ENCODE measurements at regions not wholly inside any gene's neighbourhood (a gene's known extent, or its start where the extent isn't known, plus 50 kb on each side); places are given as distances from the start of the nearest gene placed in this dataset.
"Not testable (repeated sequence)": the region's sequence is repeated elsewhere in the genome, so short reads cannot be mapped to it uniquely, and the experiment has no call there.

DNA sequence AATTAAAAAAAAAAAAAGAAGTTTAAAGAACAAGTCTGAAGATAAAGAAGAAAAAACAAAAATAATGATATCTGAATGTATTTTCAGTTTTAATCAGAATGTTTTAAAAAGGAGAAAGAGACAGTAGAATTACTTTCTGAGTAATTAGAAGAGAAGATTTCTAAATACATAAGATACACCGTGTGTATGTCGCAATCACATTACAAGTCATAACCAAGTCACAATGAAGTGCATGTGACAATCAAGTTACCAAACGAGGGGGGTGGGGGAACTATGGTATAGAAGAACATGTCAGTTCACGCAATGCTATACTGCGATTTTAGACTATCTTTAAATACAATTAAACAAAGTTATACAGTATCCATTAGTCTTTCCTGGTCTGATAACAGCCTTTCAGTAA lies 1464.1 kb upstream of the FLRT2 start:
- no peak for DNase-seq

DNA sequence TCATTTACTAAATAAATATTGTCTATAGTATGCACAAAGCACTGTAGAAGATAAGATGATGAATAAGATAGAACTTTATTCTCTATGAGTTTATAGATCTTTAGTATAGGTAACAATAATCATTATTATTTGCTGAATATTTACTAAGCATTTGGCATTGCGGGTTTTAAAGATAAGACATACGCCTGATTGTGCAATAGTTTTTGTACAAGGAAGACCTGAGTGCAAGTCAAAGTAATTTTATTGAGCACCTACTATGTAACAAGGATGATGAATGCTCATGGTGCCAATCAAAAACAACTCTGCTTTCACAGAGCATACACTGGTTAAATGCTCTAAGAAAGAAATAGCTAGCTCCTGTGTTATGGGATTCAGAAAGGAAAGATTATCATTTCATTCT lies 1461.7 kb upstream of the FLRT2 start:
- DNase-seq, result no peak

DNA sequence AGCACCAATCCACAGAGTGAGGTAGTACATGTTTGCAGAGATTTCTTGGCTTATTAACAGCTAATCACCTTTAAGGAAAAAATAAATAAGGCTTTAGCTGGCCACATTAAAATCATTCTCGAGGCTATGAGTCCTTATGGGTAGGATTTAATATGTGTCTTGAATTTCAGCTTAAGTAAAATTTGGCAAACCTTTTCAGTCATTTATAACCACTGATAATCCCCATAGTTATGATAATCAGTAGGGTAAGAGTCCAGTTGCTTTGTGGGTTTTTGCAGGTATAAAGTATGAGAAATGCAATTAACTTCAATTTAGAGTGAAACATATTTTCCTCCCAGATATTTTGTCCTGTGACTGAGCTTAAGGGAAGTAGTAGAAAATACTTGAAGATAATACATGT lies 1458.9 kb upstream of the FLRT2 start:
- no peak for DNase-seq

DNA sequence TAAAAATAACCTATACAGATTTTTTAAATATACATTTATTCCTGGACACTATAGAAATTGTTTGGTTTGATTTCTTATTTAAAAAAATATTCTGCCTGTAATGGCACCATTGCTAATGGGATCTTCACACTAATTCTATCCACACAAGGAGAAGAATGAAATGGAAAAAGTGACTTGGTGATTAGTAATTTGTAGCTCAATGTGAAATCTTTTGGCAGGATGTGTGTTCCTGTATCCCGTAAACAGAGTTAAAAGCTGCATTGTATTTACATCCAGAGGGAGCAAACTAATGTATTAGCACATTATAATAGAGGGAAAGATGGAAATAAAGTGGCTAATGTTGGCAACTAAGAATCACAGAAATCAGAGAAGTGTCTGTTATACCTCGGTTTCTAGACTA lies 1455.3 kb upstream of the FLRT2 start:
- DNase-seq, result no peak

DNA sequence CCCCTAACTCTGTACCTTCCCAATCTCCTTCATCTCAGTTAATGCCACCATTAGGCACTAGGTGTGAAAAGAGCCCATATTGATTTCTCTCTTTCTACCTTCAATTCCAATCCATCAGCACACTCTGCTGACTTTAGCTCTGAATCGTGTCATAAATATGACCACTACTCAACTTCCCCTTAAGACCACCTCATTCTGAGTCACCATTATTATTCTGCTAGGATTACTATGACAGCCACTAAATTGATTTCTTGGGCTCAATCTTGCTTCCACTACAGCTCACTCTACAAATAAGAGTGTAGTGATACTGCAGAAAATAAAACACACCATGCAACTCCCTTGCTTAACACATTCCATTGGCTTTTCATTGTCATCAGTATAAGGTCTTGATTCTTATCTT lies 1449.0 kb upstream of the FLRT2 start:
- no peak for DNase-seq

DNA sequence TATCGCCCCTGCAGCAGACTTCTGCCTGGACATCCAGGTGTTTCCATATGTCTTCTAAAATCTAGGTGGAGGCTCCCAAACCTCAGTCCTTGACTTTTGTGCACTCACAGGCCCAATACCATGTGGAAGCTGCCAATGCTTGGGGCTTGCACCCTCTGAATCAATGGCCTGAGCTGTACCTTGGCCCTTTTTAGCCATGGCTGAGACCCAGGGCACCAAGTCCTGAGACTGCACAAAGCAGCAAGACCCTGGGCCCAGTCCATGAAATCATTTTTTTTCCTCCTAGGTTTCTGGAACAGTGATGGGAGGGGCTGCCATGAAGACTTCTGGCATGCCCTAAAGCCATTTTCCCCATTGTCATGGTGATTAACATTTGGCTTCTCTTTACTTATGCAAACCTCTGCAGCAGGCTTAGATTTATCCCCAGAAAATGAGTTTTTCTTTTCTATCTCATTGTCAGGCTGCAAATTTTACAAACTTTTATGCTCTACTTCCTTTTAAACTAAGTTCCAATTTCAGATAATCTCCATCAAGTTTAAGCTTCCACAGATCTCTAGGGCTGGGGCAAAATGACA lies 1445.8 kb upstream of the FLRT2 start:
- no peak for DNase-seq

DNA sequence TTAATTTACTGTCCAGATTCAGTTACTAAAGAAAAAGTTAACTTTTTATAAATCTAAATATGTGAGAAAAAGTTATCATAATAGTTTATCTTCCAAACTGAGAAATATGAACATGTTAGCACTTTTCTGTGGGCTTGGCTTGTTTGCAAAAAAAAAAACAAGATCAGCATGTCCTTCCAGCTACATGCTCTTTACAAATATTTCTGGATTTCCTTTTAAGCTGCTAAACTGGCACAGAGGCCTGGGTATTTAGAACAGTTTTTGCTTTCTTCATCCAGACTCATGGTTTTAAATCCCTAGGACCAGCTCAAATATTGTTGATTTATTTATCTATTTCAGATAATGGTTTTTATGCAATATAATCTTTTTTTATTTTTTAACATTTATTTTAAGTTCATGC lies 1444.5 kb upstream of the FLRT2 start:
- no peak for DNase-seq

DNA sequence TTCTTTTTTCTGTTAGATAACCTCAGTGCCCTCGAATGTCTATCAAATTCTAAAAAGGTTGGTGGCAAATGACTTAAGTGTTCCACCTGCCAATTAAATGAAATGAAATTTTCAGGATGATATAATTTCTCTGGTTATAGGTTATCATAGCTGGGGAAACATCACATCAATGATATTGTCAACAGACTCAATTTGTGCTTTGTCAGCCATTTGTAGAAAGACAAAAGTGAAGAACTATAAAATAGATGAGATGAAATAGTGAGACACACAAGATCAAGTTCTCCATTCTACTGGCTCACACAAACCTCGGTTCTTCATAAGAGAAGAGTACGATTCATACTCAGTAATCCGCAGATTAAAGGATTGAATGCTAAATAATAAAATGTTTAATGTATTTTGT lies 1443.2 kb upstream of the FLRT2 start:
- DNase-seq, result no peak

DNA sequence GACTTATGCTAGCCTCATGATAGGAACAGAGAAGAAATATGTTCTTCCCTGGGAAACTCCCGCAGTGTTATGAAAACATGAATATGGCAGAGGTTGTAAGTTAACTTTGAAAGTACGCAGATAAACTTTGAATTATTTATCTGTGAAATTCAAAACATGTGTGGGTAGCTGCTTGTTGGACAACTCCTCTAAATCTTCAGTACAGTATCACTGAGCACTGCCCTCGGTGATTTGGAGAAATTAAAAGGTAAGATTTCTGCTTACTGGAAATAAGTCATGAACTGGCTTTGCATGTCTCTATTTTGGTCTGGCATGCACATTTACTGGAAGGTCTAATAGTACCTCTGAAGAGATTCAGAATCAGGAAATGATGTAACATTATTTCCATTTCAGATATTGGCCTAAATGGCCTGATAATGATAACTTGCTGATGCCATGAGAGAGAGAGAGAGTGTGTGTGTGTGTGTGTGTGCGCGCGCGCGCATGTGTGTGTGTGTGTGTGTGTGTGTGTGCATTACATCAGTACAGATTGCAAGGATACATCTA lies 1441.9 kb upstream of the FLRT2 start:
- no peak for DNase-seq

DNA sequence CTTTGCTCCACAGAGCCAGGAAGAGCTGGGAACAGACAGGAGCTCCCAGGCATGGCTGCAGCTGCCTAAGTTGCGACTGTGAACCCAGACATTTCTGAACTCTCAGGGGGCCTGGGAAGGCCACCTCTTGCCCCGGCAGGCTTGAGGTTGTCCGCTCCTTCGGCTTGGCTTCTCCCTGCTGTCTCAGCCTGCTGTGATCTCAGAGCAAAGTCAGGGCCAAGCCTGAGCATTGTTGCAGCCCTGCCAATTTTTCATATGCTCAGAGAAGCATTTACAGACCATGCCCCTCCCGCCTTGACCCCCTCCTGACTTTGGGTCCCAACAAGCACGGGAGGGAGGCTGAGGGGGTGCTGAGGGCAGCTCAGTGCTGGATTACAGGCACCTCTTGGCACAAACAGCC lies 1439.1 kb upstream of the FLRT2 start:
- no peak for DNase-seq

DNA sequence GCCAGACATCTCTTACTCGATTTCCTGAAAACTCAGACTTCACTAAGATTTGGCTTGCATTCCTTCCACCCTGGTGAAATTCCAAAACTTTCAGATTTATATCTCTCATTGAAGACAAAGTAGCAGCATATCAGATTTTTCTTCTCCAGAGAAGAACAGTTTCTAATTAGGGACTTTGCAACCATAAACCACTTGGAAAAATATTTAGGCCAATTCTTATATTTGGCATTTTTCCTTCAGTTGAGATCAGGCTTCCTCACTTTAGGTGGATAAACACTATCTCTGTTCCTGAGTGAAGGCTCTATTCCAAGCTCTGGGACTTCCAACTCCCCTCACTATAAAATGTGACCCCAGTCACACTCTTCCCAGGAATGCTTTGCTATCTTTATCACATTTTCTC lies 1434.3 kb upstream of the FLRT2 start:
- no peak for DNase-seq

DNA sequence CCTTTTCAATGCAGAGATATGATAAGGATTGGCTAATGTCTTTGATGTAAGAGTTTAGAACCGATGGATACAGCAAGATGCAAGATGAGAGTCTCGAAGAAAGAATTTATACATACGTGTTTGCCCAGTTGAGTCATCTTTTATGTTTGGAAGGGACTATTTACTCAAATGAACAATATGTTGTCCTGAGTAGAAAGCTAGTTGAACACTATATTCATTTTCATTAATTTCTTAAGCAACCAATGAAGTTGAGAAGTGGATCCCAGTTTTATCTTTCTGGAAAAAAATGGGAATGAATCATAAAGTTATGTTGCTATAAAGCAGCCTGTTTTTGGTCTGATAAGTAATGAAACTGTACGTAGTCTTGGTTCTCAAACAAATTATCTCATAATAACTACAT lies 1431.7 kb upstream of the FLRT2 start:
- DNase-seq, result no peak

DNA sequence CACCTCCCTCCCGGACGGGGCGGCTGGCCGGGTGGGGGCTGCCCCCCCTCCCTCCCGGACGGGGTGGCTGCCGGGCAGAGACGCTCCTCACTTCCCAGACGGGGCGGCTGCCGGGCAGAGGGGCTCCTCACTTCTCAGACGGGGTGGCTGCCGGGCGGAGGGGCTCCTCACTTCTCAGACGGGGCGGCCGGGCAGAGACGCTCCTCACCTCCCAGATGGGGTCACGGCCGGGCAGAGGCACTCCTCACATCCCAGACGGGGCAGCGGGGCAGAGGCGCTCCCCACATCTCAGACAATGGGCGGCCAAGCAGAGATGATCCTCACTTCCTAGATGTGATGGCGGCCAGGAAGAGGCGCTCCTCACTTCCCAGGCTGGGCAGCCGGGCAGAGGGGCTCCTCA lies 1430.4 kb upstream of the FLRT2 start:
- not testable (repeated sequence) for DNase-seq

DNA sequence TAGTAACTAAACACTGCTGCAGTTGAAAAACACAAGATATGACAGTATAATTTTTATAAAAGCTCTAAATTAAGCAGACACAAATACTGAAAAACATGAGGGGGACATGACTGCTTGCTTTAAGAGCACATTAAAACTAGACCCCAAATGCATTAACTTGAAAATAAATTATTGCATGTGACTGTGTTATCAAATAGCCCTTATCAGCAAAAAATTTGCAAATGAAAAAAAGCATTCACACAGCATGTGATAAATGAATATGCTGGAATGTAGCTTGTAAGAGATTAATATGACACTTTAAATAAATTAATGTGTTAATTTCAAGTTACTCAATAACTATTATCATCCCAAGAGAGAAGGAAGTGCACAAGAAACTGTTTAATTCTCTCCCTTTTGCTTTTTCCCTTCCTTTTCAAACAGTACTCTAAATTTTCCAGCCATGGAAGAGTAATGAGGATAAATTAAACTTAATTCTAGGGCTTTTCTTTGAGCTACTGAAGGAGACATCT lies 1422.1 kb upstream of the FLRT2 start:
- DNase-seq, result no peak

DNA sequence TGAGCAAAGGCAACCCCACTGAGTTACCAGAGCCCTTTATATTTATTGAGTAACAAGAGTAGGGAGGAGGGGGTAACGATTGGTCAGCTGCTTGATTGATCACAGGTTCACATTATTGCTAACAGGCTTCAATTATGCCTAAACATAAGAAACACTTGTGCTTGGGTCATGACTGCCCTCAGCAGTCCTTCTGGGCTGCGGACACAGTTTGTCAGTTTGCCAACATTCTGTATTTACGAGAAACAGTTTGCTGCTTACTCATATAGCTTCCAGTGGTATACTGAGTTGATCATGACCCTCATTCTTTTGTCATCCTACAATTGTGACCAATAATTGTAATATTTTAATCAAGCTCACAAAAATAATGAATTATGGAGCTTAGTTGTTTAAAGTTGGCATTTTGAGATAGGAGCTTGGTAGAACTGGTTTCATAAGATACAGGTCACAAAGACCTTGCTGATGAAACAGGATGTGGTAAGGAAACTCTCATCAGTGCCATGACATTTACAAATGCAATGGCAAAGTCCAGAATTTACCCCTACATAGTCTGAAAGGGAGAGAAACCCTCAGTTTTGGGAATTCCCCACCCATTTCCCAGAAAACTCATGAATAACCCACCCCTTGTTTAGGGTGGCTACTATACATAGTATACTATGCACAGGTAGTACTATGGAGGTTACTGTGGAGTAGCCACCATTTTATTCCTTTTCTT lies 1421.0 kb upstream of the FLRT2 start:
- DNase-seq, result no peak

DNA sequence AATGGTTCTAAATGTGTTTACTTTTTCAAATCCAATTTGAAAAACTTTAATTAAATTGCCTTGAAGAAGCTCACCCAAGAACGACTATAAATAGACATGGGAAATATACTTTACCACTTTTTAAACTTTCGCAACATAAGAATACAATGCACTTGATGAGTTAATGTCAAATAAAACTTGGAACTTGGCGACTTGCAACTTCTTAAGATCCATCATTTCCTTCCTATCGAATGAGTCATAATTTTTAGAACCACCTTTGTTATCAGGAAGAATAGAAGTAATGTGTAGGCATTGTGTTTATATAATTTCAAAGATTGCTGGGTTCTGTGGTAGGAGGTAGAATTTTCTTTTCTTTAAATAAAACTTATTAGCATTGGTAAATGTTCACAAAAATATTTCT lies 1417.4 kb upstream of the FLRT2 start:
- DNase-seq, result no peak

DNA sequence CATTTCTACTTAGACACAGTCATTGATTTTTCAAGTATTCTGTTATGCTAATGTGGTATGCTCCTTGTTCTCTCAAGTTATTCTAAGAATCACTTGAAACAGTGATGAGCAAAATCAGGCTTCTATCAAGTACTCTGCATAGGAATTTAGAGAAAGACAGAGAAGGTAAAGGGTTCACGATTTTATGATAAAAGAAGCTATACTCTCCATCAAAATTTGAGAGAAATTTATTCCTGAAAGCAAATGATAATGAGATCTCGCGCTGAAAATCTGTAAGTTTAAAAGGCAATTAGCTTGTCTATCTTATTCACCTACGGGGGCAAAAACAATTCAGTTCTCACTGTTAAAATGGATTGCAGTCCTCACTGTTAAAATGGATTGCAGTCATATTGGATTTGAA lies 1404.3 kb upstream of the FLRT2 start:
- no peak for DNase-seq

DNA sequence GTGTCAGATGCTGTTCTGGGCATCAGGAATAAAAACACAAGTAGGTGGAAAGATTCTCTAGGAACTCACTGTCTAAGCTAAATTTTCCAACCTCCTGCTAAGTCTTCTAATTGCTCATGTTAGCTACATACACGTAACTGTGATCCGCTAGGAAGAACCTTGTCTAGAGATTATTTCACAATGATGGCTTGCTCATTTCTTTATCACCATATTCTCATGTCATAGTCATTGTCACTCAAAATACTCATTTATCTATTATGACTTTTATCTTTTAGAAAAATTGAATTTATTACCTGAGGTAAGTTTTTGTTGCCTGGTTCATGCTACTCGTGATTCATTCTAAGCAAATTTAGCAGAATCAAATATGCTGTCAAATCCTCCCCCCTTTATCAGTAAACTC lies 1402.4 kb upstream of the FLRT2 start:
- no peak for DNase-seq

DNA sequence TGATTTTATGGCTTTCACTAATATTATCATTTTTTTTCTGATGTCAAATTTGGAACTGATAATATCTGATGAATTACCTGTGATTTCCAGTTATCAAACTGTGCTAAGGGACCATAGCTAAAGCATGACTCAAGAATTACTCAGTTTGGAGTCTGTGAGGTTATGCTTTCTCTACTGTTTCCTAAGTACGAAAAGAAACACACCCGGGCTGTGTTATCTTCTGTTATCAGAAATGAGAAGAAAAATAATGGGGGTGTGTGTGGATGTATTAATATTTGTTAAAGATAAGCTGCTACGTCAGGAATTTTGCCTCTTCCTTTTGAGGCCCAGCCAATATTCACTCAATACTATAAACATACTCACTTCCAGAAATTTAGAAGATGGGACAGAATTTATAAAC lies 1401.9 kb upstream of the FLRT2 start:
- DNase-seq, result no peak

DNA sequence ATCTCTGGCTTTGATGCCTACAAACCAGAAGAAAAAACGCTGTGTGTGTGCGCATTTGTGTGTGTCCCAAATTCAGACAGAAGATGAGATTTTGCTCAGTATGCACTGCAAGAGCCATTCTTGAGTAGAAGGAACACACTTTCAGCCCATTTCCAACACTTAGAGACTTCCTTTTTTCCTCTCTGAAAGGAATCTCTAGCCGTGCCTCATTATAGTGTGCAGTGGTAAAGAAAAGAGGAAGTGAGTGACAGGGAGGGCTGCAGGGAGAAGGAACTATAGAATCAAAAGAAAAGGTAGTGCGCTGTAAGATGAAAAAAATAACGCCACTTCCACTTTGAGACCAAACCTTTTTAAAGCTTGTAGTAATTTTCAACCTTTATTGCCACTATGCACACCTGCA lies 1400.9 kb upstream of the FLRT2 start:
- DNase-seq, result no peak

DNA sequence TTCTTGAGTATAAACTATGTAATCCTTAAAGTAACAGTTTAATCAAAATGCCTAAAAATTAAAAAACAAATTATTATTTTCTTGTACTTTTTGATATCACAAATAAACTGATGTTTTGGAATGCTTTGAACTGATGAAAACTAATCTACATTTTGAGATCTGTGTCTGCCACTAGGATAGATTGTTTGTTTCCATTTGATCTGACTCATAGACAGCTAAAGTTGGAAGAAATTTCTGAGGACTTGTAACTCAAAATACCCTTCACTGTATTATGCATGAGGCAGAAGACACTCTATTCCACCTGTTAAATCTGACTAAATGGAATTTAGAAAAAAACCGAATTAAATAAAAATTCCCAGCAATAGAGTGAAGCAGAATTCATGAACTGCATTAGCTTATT lies 1400.0 kb upstream of the FLRT2 start:
- no peak for DNase-seq

DNA sequence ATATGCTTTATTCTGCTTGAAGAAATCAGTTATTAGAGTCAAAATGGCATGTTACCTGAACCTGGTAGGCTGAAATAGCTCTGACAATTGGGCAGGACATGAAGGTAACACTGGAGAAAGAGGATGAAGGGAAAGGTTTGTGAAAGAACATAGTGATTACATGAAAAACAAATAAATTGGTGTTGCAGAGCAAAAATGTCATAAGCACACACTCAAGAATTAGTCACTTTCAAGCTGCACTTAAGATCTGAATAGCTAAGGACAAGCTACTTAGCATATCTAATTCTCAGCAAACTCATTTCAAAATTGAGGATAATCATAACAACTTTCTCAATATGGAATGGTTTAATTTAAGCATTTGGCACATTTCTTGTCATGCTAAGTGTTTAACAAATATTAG lies 1398.0 kb upstream of the FLRT2 start:
- DNase-seq, result no peak

DNA sequence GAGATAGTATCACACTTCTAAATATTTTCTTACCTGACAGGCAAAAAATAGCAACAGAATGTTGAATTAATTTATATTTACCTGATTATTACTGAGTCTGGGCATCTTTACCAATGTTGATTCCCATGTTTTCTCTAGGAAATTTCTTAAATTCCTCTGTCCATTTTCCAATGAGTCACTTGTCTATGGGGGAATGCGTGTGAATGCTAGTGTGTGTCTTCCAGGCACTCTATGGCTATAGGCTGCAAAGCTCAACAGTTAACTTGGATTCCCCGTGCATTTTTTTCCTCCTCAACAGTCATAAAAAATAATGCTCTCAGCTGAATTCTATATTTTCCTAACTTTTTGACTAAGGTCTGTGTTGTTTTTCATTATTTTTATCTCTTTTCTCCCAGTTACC lies 1385.8 kb upstream of the FLRT2 start:
- DNase-seq, result no peak

DNA sequence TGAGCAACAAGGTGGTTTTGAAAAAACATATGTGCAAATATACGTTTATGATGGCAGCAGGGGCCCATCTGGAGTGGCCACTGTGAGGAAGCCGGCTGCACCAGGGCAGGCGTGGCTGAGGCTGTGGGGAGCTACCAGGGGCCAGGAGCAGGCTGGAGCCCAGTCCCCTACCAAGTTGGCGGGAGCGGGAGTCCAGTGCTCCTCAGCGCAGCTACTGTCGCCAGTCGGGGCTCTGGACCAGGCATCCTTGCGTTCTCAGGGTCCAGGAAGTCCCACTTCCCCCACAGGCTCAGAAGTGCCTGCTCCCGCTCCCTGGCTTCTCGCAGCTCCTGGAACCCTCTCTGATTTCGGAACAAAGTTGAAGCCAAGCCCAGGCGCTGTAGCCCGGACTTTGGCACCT lies 1377.5 kb upstream of the FLRT2 start:
- no peak for DNase-seq

DNA sequence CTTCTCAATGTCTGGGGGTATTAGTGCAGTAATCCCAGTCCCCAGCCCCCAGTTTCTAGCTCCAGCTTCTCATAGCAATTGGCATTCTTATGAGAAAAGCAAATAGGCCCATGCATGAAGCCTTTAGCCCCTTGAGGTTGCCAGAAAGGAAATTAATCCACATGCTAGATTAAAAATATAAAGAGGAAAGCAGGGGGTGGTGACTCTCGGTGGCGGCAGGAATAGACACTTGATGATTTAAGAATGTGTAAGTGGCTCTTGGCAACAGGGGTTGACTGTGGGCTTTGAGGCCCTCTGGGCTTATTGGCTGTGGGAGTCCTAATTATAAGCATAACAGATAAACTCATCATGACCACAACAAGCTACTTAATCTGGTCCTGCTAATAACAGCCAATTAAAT lies 1367.3 kb upstream of the FLRT2 start:
- DNase-seq, result no peak

All from stimulated activated CD4-positive, alpha-beta T cell treated with anti-CD3 and anti-CD28 coated beads, Interleukin-4, amount 100 ng/mL, for 1 hour (primary cell).